GM21717 (cell line): ENCODE measurements at regions not wholly inside any gene's neighbourhood (a gene's known extent, or its start where the extent isn't known, plus 50 kb on each side); places are given as distances from the start of the nearest gene placed in this dataset.
"Not testable (repeated sequence)": the region's sequence is repeated elsewhere in the genome, so short reads cannot be mapped to it uniquely, and the experiment has no call there.

ENCODE experiments used
- ATAC-seq: cut with Tn5 transposase; IDR thresholded peaks from one replicate; pipeline ENCODE4 v1.9.1; 2021; ENCODE audit warnings: mild to moderate bottlenecking, moderate library complexity; ENCODE audit not compliant: unreplicated experiment

GRCh38 chr10:81386817-81387216 is 488.2 kb upstream of the NRG3 start:
- no peak for ATAC-seq

GRCh38 chr10:81403451-81403850 is 471.5 kb upstream of the NRG3 start:
- no peak for ATAC-seq

GRCh38 chr10:81405399-81405798 is 469.6 kb upstream of the NRG3 start:
- ATAC-seq: no peak

GRCh38 chr10:81414038-81414437 is 461.0 kb upstream of the NRG3 start:
- no peak for ATAC-seq

- no peak for ATAC-seq
Measured at GRCh38 chr10:81426722-81427121, 448.3 kb upstream of the NRG3 start.

- no peak for ATAC-seq
Measured at GRCh38 chr10:81428456-81429134, 446.4 kb upstream of the NRG3 start.

- no peak for ATAC-seq
Measured at GRCh38 chr10:81439445-81439844, 435.5 kb upstream of the NRG3 start.

GRCh38 chr10:81441624-81442023 is 433.4 kb upstream of the NRG3 start:
- not testable (repeated sequence) for ATAC-seq

GRCh38 chr10:81444242-81444929 is 430.6 kb upstream of the NRG3 start:
- no peak for ATAC-seq

GRCh38 chr10:81450651-81451050 is 424.3 kb upstream of the NRG3 start:
- ATAC-seq: no peak

GRCh38 chr10:81472927-81473470 is 402.0 kb upstream of the NRG3 start:
- no peak for ATAC-seq

GRCh38 chr10:81473755-81474154 is 401.2 kb upstream of the NRG3 start:
- no peak for ATAC-seq

- no peak for ATAC-seq
Measured at GRCh38 chr10:81479316-81479715, 395.7 kb upstream of the NRG3 start.

- ATAC-seq: no peak
Measured at GRCh38 chr10:81496626-81497025, 378.4 kb upstream of the NRG3 start.

- ATAC-seq: no peak
Measured at GRCh38 chr10:81498011-81498551, 376.9 kb upstream of the NRG3 start.

- ATAC-seq: no peak
Measured at GRCh38 chr10:81502677-81503359, 372.2 kb upstream of the NRG3 start.

- not testable (repeated sequence) for ATAC-seq
Measured at GRCh38 chr10:81505777-81506176, 369.2 kb upstream of the NRG3 start.

GRCh38 chr10:81514811-81515210 is 360.2 kb upstream of the NRG3 start:
- ATAC-seq: no peak

- no peak for ATAC-seq
Measured at GRCh38 chr10:81520688-81521087, 354.3 kb upstream of the NRG3 start.

GRCh38 chr10:81524467-81524866 is 350.5 kb upstream of the NRG3 start:
- ATAC-seq: no peak

- ATAC-seq: no peak
Measured at GRCh38 chr10:81532403-81532802, 342.6 kb upstream of the NRG3 start.
